HUES6 (cell line): ENCODE measurements at regions not wholly inside any gene's neighbourhood (a gene's known extent, or its start where the extent isn't known, plus 50 kb on each side); places are given as distances from the start of the nearest gene placed in this dataset.

Experiments
- H3K27ac ChIP-seq: 2 replicates; pipeline ENCODE4 v1.7.0; 2013; ENCODE audit warnings: low read depth, mild to moderate bottlenecking, low read length, inconsistent platforms
- H3K27me3 ChIP-seq: 2 replicates; pipeline ENCODE4 v1.6.1; 2013; ENCODE audit warnings: low read length; ENCODE audit not compliant: control insufficient read depth, insufficient read depth
- H3K36me3 ChIP-seq: 2 replicates; pipeline ENCODE4 v1.6.1; 2013; ENCODE audit warnings: low read length; ENCODE audit not compliant: control insufficient read depth, insufficient read depth
- H3K4me1 ChIP-seq: 2 replicates; pipeline ENCODE4 v1.6.1; 2013; ENCODE audit warnings: low read length; ENCODE audit not compliant: control insufficient read depth, insufficient read depth
- H3K4me3 ChIP-seq: 2 replicates; pipeline ENCODE4 v1.5.1; 2013; ENCODE audit warnings: low read depth, low read length
- H3K9ac ChIP-seq: one replicate; pipeline ENCODE4 v1.6.1; 2013; ENCODE audit warnings: mild to moderate bottlenecking, low read length
- H3K9me3 ChIP-seq: 2 replicates; pipeline ENCODE4 v1.6.1; 2013; ENCODE audit warnings: low read depth, low read length; ENCODE audit not compliant: control insufficient read depth, insufficient read depth

DNA sequence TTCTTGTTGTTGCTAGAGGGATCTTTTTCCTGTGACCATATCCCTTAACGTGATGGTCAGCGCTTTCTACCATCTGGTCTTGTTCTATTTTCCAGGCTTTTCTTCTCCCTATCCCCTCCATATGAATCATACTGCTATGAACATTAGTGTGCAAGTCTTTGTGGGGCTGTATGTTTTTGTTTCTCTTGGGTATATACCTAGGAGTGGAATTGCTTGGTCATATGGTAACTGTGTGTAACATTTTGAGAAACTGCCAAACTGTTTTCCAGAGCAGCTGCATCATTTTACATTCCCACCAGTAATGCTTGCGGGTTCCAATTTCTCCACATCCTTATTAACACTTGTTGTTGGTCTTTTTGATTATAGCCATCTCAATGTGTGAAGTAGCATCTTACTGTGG is 121.4 kb downstream of the SPRY1 start:
- 0 out of 2 replicates have a peak, but pooled peaks cover 4% of the 10 kb centered on the region for H3K4me1 ChIP-seq
- H3K4me3 ChIP-seq: no peak overlapping the region
- H3K27ac ChIP-seq: no peak overlapping the region
- no peaks in the 10 kb centered on the region for H3K36me3 ChIP-seq
- H3K9me3 ChIP-seq: no peaks in the 10 kb centered on the region
- H3K9ac ChIP-seq: no peak overlapping the region
- H3K27me3 ChIP-seq: no peaks in the 10 kb centered on the region

DNA sequence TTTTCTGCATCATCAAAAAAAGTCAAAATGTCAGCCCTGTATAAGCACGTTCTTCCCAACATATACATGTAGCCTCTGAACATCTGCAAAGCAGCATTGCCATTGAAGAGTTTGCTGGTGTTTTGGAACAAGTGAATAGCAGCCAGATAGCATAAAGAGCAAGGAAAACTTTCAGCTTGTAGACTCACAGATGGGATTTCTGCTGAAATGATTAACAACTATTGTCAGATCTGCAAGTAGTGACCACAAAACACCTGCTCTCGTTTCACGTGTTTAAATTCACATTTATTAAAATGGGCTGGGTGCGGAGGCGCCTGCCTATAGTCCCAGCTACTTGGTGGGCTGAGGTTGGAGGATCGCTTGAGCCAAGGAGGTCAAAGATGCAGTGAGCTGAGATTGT is 123.7 kb downstream of the SPRY1 start:
- no peaks in the 10 kb centered on the region for H3K27me3 ChIP-seq
- no peaks in the 10 kb centered on the region for H3K36me3 ChIP-seq
- 0 out of 2 replicates have a peak, but pooled peaks cover 4% of the 10 kb centered on the region for H3K4me1 ChIP-seq
- no peak overlapping the region for H3K4me3 ChIP-seq
- no peak overlapping the region for H3K9ac ChIP-seq
- H3K9me3 ChIP-seq: no peaks in the 10 kb centered on the region
- no peak overlapping the region for H3K27ac ChIP-seq

DNA sequence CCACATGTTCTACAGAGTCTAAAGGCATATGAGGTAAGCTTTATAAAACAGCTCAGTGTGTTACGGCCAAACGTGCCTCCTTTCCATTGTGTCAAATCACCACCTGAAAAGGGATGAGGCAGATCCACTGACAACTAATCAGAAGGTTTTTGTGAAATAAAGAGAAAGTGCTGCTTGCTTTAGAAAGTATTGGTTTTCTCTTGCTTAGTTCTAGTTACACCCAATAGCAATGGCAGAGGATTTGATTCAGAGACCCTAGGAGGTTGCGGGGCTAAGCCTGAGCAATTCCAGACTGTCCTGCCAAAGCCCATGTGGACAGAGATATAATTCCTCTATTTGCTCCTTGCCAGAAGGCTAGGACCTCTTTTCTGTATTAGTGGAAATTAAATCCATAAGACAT is 125.5 kb downstream of the SPRY1 start:
- Histone ChIP-seq H3K27ac (no peak overlapping the region), H3K36me3 (no peaks in the 10 kb centered on the region), H3K27me3 (no peaks in the 10 kb centered on the region), H3K9me3 (no peaks in the 10 kb centered on the region), H3K9ac (no peak overlapping the region), H3K4me1 (0 out of 2 replicates have a peak, but pooled peaks cover 4% of the 10 kb centered on the region), H3K4me3 (no peak overlapping the region)

DNA sequence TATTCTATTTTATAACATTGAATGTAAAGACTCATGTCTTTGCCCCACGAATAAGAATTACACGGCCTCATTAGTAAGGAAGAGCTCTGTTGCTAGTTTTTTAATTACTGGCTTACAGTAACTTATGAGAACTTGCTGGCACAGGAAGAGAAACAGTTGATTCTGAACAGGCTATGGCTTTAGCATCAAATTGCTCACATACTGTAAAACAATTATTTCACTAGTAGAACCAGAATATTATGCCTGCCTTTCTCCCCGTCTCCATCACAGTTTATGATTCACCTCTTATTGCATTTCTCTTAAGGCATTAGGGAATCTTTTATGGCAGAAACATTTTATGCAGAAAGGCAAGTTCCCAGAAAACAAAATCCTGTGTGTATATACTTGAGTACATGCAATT is 126.1 kb downstream of the SPRY1 start:
- H3K9ac ChIP-seq: no peak overlapping the region
- H3K27ac ChIP-seq: no peak overlapping the region
- H3K36me3 ChIP-seq: no peaks in the 10 kb centered on the region

DNA sequence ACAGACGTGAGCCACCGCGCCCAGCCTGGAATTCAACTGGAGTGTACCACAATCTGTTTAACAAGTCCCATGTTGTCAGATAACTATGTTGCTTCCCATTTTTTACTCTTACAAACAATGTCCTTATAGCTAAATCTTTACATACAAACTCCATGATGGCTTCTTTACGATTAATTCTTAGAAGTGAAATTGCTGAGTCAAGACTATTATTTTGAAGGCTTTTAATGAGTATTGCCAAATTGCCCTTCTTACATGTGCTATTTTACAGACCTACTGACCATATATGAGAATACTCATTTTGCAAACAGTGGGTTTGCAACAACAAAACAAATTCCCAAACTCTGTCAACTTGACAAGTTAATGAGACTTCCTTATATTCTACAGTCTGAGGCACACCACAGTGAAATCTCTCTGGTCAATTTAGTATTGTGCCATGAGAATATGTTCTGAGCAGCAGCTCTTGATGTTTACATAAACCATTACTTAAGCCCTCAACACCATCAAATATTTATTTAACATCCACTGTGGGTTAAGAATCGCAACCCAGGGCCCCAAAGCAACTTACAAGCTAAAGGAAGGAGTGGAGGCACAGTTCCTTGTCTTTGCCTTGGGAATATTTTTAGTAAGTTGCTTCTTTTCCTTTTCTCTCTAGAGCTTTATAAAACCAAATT is 128.5 kb downstream of the SPRY1 start:
- no peak overlapping the region for H3K9ac ChIP-seq
- H3K27me3 ChIP-seq: no peaks in the 10 kb centered on the region
- H3K4me1 ChIP-seq: 0 out of 2 replicates have a peak, but pooled peaks cover 4% of the 10 kb centered on the region
- no peaks in the 10 kb centered on the region for H3K36me3 ChIP-seq
- H3K27ac ChIP-seq: no peak overlapping the region
- H3K9me3 ChIP-seq: no peaks in the 10 kb centered on the region
- no peak overlapping the region for H3K4me3 ChIP-seq

More for the DNA sequence above, 126.1 kb downstream of the SPRY1 start:
- Histone ChIP-seq H3K4me3 (no peak overlapping the region), H3K9me3 (no peaks in the 10 kb centered on the region), H3K27me3 (no peaks in the 10 kb centered on the region), H3K4me1 (0 out of 2 replicates have a peak, but pooled peaks cover 4% of the 10 kb centered on the region)

DNA sequence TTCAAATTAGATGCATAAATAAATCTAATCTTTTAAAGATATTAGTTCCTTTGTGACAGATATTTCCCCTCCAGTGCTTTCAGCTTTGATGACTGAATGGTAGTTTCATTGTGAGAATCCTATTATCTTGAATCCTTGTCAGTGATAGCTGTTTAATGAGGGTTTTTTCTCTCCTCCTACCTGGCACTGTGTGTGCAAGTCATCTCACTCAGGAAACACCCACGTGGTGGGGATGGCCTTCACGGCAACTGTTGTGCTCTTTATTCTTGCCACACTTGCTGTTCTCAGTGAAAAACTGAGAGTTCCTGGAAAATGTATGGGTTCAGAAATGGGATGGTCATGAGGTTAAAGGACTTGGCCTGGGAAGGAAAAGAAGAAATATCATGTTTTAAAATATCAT is 129.9 kb downstream of the SPRY1 start:
- 0 out of 2 replicates have a peak, but pooled peaks cover 4% of the 10 kb centered on the region for H3K4me1 ChIP-seq
- no peaks in the 10 kb centered on the region for H3K36me3 ChIP-seq
- H3K9me3 ChIP-seq: no peaks in the 10 kb centered on the region
- H3K9ac ChIP-seq: no peak overlapping the region
- H3K4me3 ChIP-seq: no peak overlapping the region
- H3K27me3 ChIP-seq: no peaks in the 10 kb centered on the region
- H3K27ac ChIP-seq: no peak overlapping the region

DNA sequence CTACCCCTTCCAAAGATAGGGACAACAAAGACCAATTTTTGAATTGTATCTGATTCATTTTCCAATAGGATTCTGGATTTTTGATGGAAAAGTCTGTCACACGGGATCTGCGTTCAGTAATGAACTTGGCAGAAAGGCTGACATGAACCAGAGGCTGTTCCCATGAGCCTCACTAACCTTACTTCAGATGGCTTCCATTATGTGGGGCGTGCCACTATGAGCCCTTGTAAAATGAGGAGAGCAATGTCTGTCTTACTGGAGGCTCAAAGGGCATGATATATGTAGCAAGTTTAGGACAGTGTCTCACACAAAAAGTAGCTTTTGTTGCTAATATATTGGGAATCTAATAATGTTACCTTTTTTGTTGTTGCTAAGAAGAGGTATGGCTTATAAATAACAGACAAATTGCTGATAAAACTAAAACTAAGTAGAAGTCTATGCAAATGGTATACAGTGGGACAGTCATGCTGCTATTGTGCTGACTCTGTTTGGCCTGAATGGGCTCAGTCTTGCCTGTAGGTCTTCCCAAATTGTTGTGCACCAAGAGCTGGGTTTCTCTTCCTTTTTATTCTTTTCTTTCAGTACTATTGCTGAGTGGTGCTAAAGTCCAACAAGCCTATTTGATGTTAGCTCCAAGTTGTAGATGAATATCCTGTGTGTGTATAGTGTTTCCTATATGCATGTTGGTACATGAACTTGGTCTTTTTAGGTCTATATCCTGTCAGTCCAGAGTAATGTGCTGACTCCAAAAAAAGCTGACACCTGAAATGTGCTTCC is 132.1 kb downstream of the SPRY1 start:
- H3K9ac ChIP-seq: no peak overlapping the region

DNA sequence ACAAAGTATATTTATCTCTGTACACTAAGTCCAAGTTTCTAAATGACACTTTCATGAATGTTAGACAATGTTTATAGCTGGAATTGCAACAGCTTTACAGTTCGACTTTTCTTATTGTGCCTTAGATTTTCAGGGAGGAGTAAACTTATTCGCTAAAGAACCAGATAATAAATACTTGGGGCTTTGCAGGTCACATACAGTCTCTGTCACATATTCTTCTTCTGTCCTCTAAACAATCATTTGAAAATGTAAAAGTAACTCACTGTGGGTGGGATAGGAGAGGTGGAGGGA is 132.6 kb downstream of the SPRY1 start:
- Histone ChIP-seq H3K36me3 (no peaks in the 10 kb centered on the region), H3K9ac (no peak overlapping the region), H3K27ac (no peak overlapping the region), H3K4me1 (no peaks in the 10 kb centered on the region), H3K9me3 (peaks cover 2% of the 10 kb centered on the region; the same call in 1 of the 2 replicates), H3K4me3 (no peak overlapping the region), H3K27me3 (no peaks in the 10 kb centered on the region)

More for the DNA sequence above, 132.1 kb downstream of the SPRY1 start:
- H3K9me3 ChIP-seq: no peaks in the 10 kb centered on the region
- no peak overlapping the region for H3K27ac ChIP-seq
- no peaks in the 10 kb centered on the region for H3K36me3 ChIP-seq
- H3K27me3 ChIP-seq: no peaks in the 10 kb centered on the region
- no peak overlapping the region for H3K4me3 ChIP-seq
- no peaks in the 10 kb centered on the region for H3K4me1 ChIP-seq

DNA sequence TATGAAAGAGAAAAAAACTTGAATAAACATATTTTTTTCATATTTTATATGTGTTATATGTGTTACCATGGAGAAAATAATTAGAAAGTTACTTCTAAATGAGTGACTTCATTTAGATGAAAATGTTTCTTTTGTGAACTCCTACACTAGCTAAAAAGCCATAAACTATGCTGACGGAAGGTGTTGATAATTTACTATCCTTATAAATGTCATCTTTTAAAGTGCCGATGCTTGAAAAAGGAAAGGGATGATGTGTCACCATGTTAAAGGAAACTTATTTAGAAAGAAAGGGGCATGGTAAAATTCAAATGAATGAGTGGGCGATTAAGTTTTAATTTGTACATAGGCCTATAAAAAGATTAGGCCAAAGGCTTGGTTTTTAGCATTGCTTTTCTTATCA is 133.8 kb downstream of the SPRY1 start:
- H3K4me1 ChIP-seq: no peaks in the 10 kb centered on the region
- H3K9ac ChIP-seq: no peak overlapping the region
- H3K36me3 ChIP-seq: no peaks in the 10 kb centered on the region
- no peak overlapping the region for H3K4me3 ChIP-seq
- peaks cover 4% of the 10 kb centered on the region; the same call in 1 of the 2 replicates for H3K9me3 ChIP-seq
- no peaks in the 10 kb centered on the region for H3K27me3 ChIP-seq
- no peak overlapping the region for H3K27ac ChIP-seq

DNA sequence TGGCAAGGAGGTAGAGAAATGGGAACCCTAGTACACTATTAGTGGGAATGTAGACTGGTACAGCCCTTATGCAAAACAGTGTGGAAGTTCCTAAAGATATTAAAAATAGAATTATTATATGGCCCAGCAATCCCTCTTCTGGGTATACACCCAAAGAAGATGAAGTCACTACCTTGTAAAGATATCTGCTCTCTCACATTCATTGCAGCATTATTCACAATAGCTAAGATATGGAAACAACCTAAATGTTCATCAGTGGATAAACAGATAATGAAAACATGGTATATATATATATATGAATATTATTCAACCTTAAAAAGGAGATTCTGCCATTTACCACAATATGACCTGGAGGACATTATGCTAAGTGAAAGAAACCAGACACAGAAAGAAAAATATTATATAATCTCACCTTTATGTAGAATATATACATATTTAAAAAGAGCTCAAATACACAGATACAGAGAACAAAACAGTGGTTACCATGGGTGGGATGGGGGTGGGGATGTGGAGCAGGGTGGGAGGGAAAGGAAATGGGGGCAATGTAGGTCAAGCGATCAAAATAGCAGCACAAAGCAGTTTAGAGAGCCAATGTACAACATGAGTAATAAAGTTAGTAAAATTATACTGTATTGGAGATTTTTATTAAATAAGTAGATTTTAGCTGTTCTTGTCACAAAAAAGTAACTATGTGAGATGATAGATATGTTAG is 138.6 kb downstream of the SPRY1 start:
- no peak overlapping the region for H3K9ac ChIP-seq
- H3K4me3 ChIP-seq: no peak overlapping the region
- no peaks in the 10 kb centered on the region for H3K36me3 ChIP-seq
- H3K9me3 ChIP-seq: peaks cover 4% of the 10 kb centered on the region; the same call in 1 of the 2 replicates
- H3K27ac ChIP-seq: no peak overlapping the region
- H3K4me1 ChIP-seq: no peaks in the 10 kb centered on the region; the same call in 1 of the 2 replicates
- H3K27me3 ChIP-seq: no peaks in the 10 kb centered on the region

DNA sequence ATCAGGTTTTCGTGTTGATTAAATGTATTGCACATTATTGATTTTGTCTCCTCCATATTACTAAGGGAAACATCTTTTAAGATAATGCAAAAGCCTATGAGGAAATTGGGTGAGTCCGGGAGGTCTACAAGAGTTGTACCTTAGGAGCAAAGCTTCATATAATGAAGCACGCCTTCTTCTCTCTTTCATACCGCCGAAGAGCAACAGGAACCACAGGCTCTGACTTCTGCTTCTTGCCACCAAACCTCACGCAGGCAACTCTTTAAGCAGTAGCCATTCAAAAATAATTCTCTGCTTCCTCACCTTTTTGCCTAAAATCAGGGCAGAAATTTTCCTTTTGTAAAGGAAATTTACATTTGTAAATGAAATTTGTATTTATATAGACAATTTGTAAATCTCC is 139.6 kb downstream of the SPRY1 start:
- Histone ChIP-seq H3K9me3 (peaks cover 4% of the 10 kb centered on the region; the same call in 1 of the 2 replicates), H3K4me3 (no peak overlapping the region), H3K27me3 (no peaks in the 10 kb centered on the region)

More for the DNA sequence above, 139.6 kb downstream of the SPRY1 start:
- no peak overlapping the region for H3K9ac ChIP-seq
- no peaks in the 10 kb centered on the region; the same call in 1 of the 2 replicates for H3K4me1 ChIP-seq
- H3K27ac ChIP-seq: no peak overlapping the region
- H3K36me3 ChIP-seq: no peaks in the 10 kb centered on the region
